Activated CD4-positive, alpha-beta T cell treated with anti-CD3 and anti-CD28 coated beads, Interleukin-2, amount 50 U/mL, for 48 hours (primary cell): ENCODE measurements at regions not wholly inside any gene's neighbourhood (a gene's known extent, or its start where the extent isn't known, plus 50 kb on each side); places are given as distances from the start of the nearest gene placed in this dataset.

Experiments used
- DNase-seq, 2 experiments: peaks; one replicate each; pipeline ENCODE4 v3.0.0-alpha.2; 2020

GRCh38 chr1:21346365-21347071, 56.3 kb upstream of the ECE1 start:
- no peak for DNase-seq

DNA sequence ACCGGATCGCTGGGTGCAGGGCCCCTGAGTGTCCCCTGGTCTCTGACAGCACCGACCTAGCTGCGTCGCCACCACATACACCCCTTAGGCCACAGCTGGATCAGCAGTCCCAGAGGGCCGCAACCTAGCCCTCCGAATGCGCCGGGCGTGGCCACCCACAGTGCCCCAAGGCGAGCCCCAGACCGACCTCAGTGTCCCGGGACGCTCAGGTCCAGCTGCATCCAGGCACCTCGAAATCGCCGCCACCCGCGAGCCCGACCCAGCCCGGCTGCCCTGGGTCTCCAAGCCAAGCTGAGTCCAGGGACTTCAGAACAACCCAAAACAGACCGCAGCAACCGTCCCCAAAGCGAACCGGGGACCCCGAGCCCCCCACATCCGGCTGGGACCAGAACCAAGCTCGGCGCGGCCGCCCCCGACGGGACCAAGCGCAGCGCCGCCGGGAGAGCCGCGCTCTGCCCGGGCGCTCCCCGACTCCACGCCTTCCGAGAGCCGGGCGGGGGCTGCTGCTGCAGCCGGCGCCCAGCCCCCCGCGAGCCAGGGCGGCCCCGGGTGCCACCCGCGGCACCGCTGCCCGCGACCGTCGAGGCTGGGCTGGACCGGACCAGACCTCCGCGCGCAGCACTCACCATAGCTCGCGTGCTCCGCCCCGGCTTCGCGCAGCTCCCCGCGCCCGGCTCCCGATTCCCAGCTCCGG, 54.6 kb upstream of the ECE1 start:
- DNase-seq = peak in 1 of 2 experiments; percentile 39

DNA sequence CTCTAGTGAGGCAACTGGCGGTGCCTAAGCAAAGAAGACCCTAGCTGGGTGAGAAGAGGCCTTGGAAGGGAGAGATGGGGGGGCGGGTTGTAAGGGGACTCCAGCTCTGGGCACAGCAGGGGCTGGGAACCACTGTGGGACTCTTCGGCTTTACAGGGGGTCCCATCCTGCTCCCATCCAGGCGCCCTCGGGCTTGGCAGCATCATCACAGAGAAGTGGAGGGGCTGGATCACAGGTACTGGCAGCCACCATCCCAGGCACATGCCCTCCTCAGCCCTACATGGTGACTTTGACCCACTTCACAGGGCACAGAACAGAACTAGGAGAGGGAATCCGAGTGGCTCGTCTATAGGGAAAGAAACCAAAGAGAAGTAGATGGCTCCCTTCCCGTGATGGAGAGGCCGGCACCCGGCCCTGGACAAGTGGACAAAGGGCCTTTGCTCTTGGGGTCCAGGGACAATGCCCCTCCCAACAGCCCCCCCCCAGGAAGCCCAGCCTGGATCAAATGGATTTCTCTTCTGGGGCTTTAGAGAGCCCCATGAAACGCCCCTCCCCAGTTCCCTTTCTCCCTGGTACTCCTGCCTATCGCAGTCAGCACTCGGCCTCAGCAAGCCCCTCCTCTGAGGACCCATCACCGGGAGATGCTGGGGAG, 54.0 kb upstream of the ECE1 start:
- DNase-seq = no peak

DNA sequence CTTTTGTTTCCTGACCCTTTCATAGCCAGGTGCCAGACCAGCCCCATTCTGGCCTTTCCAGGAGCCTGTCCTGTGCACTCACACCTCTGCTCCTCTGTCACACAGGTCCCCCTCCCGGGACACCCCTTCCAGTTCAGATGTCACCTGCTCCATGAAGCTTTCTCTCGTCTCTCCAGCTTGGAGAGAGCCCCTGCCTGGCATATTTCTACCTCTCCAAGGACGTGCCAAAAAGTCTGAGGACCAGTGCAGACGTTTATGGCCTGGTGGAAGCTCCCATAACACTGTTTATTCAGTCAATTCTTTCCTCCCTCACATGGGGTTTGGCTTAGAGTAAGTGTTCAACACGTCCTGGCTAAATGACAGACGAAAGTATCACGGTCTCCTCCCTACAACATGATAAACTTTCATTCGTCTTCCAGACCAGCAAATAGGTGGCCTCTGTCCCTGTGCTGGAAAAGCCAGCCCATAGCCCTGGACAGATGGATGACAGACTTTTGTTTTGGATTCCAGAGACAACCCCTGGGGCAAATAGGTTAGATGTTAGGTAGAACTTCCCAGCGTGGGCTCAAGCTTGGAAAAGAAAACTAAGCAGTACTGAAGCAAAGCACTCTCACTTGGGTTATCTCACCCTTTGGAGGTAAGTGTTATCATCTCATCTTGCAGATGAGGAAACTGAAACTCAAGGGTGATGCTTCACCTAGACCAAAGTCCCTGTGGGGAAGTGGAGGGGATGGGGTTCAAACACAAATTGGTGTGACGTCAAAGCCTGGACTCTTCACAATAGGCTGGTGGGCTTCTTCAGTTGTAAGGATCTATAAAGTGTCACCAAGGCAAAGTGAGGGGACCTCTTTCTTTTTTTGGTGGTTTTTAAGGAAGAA, 52.9 kb upstream of the ECE1 start:
- DNase-seq = peak in 1 of 2 experiments; percentile 41

GRCh38 chr1:21341517-21342078, 51.3 kb upstream of the ECE1 start:
- no peak for DNase-seq

DNA sequence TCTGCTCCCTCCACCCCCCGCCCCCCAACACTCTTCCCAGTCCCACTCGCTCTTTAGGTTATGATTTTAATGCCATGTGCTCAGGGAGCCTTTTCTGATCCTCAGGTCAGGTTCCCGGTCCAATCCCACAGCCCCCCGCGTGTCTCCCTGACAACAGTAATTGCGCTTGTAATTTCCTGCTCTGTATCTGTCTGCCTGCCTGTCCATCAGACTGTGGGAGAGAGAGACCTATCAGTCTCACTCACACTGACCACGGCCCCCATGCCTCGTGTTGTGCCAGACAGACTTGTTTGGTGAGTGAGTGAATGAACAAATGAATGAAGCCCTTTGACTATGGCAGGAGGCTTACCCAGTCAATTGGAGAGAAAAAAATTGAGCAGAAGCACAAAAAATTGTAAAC, 50.8 kb upstream of the ECE1 start:
- no peak for DNase-seq

GRCh38 chr1:21340230-21340945, 50.1 kb upstream of the ECE1 start:
- no peak for DNase-seq
